CD4-positive, alpha-beta T cell treated with Interleukin-6 for 4 hours (primary cell): ENCODE measurements at regions not wholly inside any gene's neighbourhood (a gene's known extent, or its start where the extent isn't known, plus 50 kb on each side); places are given as distances from the start of the nearest gene placed in this dataset.

Experiments used
- DNase-seq: peaks from one replicate; pipeline ENCODE4 v3.0.0-alpha.2; 2020; ENCODE audit warnings: mixed read lengths

GRCh38 chr2:103959174-103960128 is 894.5 kb upstream of the POU3F3 start:
- no peak for DNase-seq

- DNase-seq = no peak
These were observed 893.8 kb upstream of the POU3F3 start for GRCh38 chr2:103960129-103960513.

GRCh38 chr2:103960951-103961350 is 893.0 kb upstream of the POU3F3 start:
- no peak for DNase-seq

- no peak for DNase-seq
These were observed 892.1 kb upstream of the POU3F3 start for GRCh38 chr2:103961862-103962261.

GRCh38 chr2:103962670-103963069 is 891.2 kb upstream of the POU3F3 start:
- DNase-seq = no peak

GRCh38 chr2:103963146-103963725 is 890.7 kb upstream of the POU3F3 start:
- no peak for DNase-seq

- no peak for DNase-seq
These were observed 876.7 kb upstream of the POU3F3 start for GRCh38 chr2:103977241-103977640.

- DNase-seq = no peak
These were observed 876.2 kb upstream of the POU3F3 start for GRCh38 chr2:103977668-103978067.

- no peak for DNase-seq
These were observed 873.5 kb upstream of the POU3F3 start for GRCh38 chr2:103980401-103980800.

- no peak for DNase-seq
These were observed 871.2 kb upstream of the POU3F3 start for GRCh38 chr2:103982691-103983090.

- no peak for DNase-seq
These were observed 867.9 kb upstream of the POU3F3 start for GRCh38 chr2:103986001-103986400.

- no peak for DNase-seq
These were observed 862.3 kb upstream of the POU3F3 start for GRCh38 chr2:103991591-103991990.

GRCh38 chr2:104004821-104005220 is 849.1 kb upstream of the POU3F3 start:
- no peak for DNase-seq

GRCh38 chr2:104016801-104017200 is 837.1 kb upstream of the POU3F3 start:
- DNase-seq = no peak

- DNase-seq = no peak
These were observed 830.6 kb upstream of the POU3F3 start for GRCh38 chr2:104023306-104023705.

GRCh38 chr2:104023765-104024164 is 830.1 kb upstream of the POU3F3 start:
- no peak for DNase-seq

GRCh38 chr2:104025295-104025694 is 828.6 kb upstream of the POU3F3 start:
- no peak for DNase-seq

- DNase-seq = no peak
These were observed 827.2 kb upstream of the POU3F3 start for GRCh38 chr2:104026725-104027124.

- DNase-seq = no peak
These were observed 826.6 kb upstream of the POU3F3 start for GRCh38 chr2:104027321-104027720.

GRCh38 chr2:104028061-104028460 is 825.9 kb upstream of the POU3F3 start:
- DNase-seq = no peak

- DNase-seq = no peak
These were observed 820.5 kb upstream of the POU3F3 start for GRCh38 chr2:104033399-104033798.

GRCh38 chr2:104040771-104041170 is 813.1 kb upstream of the POU3F3 start:
- DNase-seq = no peak

- DNase-seq = no peak
These were observed 812.6 kb upstream of the POU3F3 start for GRCh38 chr2:104041351-104041750.

- no peak for DNase-seq
These were observed 810.1 kb upstream of the POU3F3 start for GRCh38 chr2:104043864-104044263.
